OCI-LY1 (cell line): ENCODE measurements at regions not wholly inside any gene's neighbourhood (a gene's known extent, or its start where the extent isn't known, plus 50 kb on each side); places are given as distances from the start of the nearest gene placed in this dataset.

ENCODE experiments used
- EZH2 ChIP-seq: fragments of 200-600 bp; sonication (generic), shearing (Covaris generic); IDR thresholded peaks from 2 replicates; pipeline ENCODE4 v1.8.0; 2017; ENCODE audit warnings: borderline replicate concordance, mixed run types, mild to moderate bottlenecking, antibody characterized with exemption, low read length, moderate library complexity, mixed read lengths
- TF ChIP-seq, protein P1 (sequence below): fragments of 200-600 bp; sonication (generic), shearing (Covaris generic); IDR thresholded peaks from 2 replicates; pipeline ENCODE4 v1.5.1; 2017; ENCODE audit warnings: mild to moderate bottlenecking, antibody characterized with exemption, low read length, moderate library complexity, mixed read lengths

DNA sequence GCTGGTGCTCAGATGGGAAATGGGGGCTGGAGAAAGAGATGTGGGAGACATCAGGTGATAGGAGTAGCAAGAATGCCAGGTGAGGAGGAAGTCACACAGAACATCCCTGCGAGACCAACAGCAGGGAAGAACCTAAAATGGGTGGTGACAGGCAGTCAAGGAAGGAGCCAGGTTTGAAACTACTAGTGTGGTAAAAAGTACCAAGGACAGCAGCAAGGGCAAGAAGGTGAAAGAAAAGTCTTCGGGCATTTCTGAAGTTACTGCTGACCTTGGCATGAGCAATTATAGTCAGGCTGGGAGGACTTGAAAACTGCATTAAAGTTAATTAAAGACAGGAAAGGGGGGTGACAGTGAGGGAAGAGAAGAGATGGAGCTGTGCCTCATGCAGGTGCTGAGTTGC lies 410.4 kb downstream of the RAD51AP2 start:
- no peak for TF ChIP-seq EZH2
- TF ChIP-seq, protein P1, sequence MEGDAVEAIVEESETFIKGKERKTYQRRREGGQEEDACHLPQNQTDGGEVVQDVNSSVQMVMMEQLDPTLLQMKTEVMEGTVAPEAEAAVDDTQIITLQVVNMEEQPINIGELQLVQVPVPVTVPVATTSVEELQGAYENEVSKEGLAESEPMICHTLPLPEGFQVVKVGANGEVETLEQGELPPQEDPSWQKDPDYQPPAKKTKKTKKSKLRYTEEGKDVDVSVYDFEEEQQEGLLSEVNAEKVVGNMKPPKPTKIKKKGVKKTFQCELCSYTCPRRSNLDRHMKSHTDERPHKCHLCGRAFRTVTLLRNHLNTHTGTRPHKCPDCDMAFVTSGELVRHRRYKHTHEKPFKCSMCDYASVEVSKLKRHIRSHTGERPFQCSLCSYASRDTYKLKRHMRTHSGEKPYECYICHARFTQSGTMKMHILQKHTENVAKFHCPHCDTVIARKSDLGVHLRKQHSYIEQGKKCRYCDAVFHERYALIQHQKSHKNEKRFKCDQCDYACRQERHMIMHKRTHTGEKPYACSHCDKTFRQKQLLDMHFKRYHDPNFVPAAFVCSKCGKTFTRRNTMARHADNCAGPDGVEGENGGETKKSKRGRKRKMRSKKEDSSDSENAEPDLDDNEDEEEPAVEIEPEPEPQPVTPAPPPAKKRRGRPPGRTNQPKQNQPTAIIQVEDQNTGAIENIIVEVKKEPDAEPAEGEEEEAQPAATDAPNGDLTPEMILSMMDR = no peak
